ENCODE measurements at regions not wholly inside any gene's neighbourhood (a gene's known extent, or its start where the extent isn't known, plus 50 kb on each side); places are given as distances from the start of the nearest gene placed in this dataset.

DNA sequence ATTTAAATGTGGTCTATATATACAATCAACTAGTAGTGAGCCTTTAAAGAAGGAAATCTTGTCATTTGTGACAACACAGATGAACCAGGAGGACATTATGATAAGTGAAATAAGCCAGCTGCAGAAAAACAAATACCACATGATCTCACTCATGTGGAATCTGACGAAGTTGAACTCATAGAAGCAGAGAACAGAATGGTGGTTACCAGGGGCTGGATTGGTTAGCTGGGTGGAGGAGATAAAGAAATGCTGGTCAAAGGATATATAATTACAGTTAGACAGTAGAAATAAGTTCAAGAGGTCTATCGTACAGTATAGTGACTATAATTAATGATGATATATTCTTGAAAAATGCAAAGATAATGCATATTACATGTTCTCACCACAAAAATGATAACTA lies 267.9 kb downstream of the FBXO15 start:
- Histone ChIP-seq H3K4me2 (ENCODE audit: low read length) (no peak overlapping the region), H3K4me1 (ENCODE audit: control insufficient read depth in 1 of 2, insufficient read depth in 2 of 2, low read length in 2 of 2) (no peaks in the 10 kb centered on the region), H3K79me2 (ENCODE audit: insufficient read depth, low read length) (no peaks in the 10 kb centered on the region), H3K9me3 (ENCODE audit: control insufficient read depth in 1 of 2, insufficient read depth in 1 of 2, low read depth in 1 of 2, low read length in 2 of 2) (peaks cover 0 to 12% of the 10 kb centered on the region in 2 experiments; a peak in 1 of 4 replicates), H3K9ac (ENCODE audit: low read length) (no peak overlapping the region), H3K36me3 (ENCODE audit: control insufficient read depth in 1 of 2, insufficient read depth in 2 of 2, low read length in 2 of 2) (no peaks in the 10 kb centered on the region), H2AFZ (ENCODE audit: low read depth, low read length, poor library complexity, severe bottlenecking) (no peak overlapping the region), H3K4me3 (replicated peaks in 1 of 2; ENCODE audit: low read depth in 1 of 2, low read length in 2 of 2) (no peak overlapping the region), H3K27me3 (ENCODE audit: insufficient read depth, low read length) (no peaks in the 10 kb centered on the region), H3K9me2 (ENCODE audit: insufficient read depth) (no peaks in the 10 kb centered on the region), H3K27ac (ENCODE audit: low read depth, low read length) (no peak overlapping the region), H4K20me1 (ENCODE audit: insufficient read depth) (no peaks in the 10 kb centered on the region)
- no peak for ATAC-seq
- BruUV-seq (replicated peaks), result no TSS peak
- ChIA-PET POLR2A (no interaction called here), CTCF (no interaction called here), RAD21 (ENCODE audit: low non-redundant PET in 1 of 2, low total read pairs in 2 of 2, uncharacterized antibody in 2 of 2, unreplicated experiment in 2 of 2) (no interaction called here)
- no peak for DNase-seq (ENCODE audit: low read depth, low spot score)
- TF ChIP-seq EZH2phosphoT487 (IDR thresholded peaks at IDR 0.05; ENCODE audit: borderline replicate concordance), result no peak
- no peak for TF ChIP-seq FOSL1 (IDR thresholded peaks at IDR 0.05; ENCODE audit: low read depth)
- TF ChIP-seq ELF1 (IDR thresholded peaks at IDR 0.05; ENCODE audit: borderline replicate concordance, low read depth), result no peak
- TF ChIP-seq SIN3A (IDR thresholded peaks at IDR 0.05; ENCODE audit: low read depth), result no peak
- TF ChIP-seq CBX3 (IDR thresholded peaks at IDR 0.05; ENCODE audit: low read depth), result no peak
- TF ChIP-seq ZNF274 (IDR thresholded peaks at IDR 0.05; ENCODE audit: low read depth, low read length), result no peak
- no peak for TF ChIP-seq EGR1 (IDR thresholded peaks at IDR 0.05; ENCODE audit: low read depth)
- TF ChIP-seq RAD21 (IDR thresholded peaks at IDR 0.05; ENCODE audit: low read depth), result no peak
- TF ChIP-seq, protein P1, sequence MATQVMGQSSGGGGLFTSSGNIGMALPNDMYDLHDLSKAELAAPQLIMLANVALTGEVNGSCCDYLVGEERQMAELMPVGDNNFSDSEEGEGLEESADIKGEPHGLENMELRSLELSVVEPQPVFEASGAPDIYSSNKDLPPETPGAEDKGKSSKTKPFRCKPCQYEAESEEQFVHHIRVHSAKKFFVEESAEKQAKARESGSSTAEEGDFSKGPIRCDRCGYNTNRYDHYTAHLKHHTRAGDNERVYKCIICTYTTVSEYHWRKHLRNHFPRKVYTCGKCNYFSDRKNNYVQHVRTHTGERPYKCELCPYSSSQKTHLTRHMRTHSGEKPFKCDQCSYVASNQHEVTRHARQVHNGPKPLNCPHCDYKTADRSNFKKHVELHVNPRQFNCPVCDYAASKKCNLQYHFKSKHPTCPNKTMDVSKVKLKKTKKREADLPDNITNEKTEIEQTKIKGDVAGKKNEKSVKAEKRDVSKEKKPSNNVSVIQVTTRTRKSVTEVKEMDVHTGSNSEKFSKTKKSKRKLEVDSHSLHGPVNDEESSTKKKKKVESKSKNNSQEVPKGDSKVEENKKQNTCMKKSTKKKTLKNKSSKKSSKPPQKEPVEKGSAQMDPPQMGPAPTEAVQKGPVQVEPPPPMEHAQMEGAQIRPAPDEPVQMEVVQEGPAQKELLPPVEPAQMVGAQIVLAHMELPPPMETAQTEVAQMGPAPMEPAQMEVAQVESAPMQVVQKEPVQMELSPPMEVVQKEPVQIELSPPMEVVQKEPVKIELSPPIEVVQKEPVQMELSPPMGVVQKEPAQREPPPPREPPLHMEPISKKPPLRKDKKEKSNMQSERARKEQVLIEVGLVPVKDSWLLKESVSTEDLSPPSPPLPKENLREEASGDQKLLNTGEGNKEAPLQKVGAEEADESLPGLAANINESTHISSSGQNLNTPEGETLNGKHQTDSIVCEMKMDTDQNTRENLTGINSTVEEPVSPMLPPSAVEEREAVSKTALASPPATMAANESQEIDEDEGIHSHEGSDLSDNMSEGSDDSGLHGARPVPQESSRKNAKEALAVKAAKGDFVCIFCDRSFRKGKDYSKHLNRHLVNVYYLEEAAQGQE (IDR thresholded peaks at IDR 0.05; ENCODE audit: low read depth), result no peak
- no peak for TF ChIP-seq CEBPB (IDR thresholded peaks at IDR 0.05; ENCODE audit: low read depth)
- TF ChIP-seq, protein P2, sequence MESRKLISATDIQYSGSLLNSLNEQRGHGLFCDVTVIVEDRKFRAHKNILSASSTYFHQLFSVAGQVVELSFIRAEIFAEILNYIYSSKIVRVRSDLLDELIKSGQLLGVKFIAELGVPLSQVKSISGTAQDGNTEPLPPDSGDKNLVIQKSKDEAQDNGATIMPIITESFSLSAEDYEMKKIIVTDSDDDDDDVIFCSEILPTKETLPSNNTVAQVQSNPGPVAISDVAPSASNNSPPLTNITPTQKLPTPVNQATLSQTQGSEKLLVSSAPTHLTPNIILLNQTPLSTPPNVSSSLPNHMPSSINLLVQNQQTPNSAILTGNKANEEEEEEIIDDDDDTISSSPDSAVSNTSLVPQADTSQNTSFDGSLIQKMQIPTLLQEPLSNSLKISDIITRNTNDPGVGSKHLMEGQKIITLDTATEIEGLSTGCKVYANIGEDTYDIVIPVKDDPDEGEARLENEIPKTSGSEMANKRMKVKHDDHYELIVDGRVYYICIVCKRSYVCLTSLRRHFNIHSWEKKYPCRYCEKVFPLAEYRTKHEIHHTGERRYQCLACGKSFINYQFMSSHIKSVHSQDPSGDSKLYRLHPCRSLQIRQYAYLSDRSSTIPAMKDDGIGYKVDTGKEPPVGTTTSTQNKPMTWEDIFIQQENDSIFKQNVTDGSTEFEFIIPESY (IDR thresholded peaks at IDR 0.05; ENCODE audit: extremely low read depth, insufficient replicate concordance, low read length), result no peak
- TF ChIP-seq SRF (IDR thresholded peaks at IDR 0.05; ENCODE audit: low read depth), result no peak
- no peak for TF ChIP-seq ZFX (IDR thresholded peaks at IDR 0.05)
- no peak for TF ChIP-seq TCF7L2 (IDR thresholded peaks at IDR 0.05; ENCODE audit: borderline replicate concordance, extremely low read depth, insufficient read depth, insufficient read length)
- no peak for TF ChIP-seq POLR2AphosphoS5 (IDR thresholded peaks at IDR 0.05; ENCODE audit: low read depth, low read length)
- TF ChIP-seq SP1 (IDR thresholded peaks at IDR 0.05; ENCODE audit: low read depth), result no peak
- no peak for TF ChIP-seq EZH2 (IDR thresholded peaks at IDR 0.05)
- TF ChIP-seq POLR2A (IDR thresholded peaks at IDR 0.05; ENCODE audit: borderline replicate concordance, extremely low read depth, insufficient read depth, insufficient read length), result no peak
- TF ChIP-seq JUND (IDR thresholded peaks at IDR 0.05), result no peak
- TF ChIP-seq, protein P3, sequence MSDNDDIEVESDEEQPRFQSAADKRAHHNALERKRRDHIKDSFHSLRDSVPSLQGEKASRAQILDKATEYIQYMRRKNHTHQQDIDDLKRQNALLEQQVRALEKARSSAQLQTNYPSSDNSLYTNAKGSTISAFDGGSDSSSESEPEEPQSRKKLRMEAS (IDR thresholded peaks at IDR 0.05), result no peak
- intact Hi-C loops (cut with micrococcal nuclease), result no loop called here
